OCI-LY1 (cell line): ENCODE measurements at regions not wholly inside any gene's neighbourhood (a gene's known extent, or its start where the extent isn't known, plus 50 kb on each side); places are given as distances from the start of the nearest gene placed in this dataset.

Experiments used
- CTCF ChIP-seq: fragments of 200-600 bp; sonication (generic), shearing (Covaris generic); IDR thresholded peaks from 2 replicates; pipeline ENCODE4 v1.5.1; 2017; ENCODE audit warnings: mild to moderate bottlenecking, antibody characterized with exemption, low read length, moderate library complexity, mixed read lengths
- EZH2 ChIP-seq: fragments of 200-600 bp; sonication (generic), shearing (Covaris generic); IDR thresholded peaks from 2 replicates; pipeline ENCODE4 v1.8.0; 2017; ENCODE audit warnings: borderline replicate concordance, mixed run types, mild to moderate bottlenecking, antibody characterized with exemption, low read length, moderate library complexity, mixed read lengths

DNA sequence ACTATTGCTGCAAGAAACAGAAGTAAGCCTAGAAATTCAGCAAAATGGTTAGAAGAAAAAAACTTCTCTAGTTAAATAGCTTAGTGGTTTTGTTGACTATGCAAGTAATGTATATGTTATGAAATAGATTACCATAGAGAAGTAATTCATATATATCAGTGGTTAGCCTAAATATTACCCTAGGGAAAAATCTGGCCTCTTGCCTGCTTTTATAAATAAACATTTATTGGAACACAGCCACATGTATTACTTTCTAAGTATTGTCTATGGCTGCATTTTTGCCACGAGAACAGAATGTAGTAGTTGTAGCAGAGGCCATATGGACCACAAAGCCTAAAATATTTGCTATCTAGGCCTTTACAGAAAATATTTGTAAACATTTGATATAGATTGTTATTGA lies 1471.7 kb upstream of the PRR20A start:
- no peak for TF ChIP-seq CTCF
- TF ChIP-seq EZH2: no peak
